KMS-11 (cell line): ENCODE measurements at regions not wholly inside any gene's neighbourhood (a gene's known extent, or its start where the extent isn't known, plus 50 kb on each side); places are given as distances from the start of the nearest gene placed in this dataset.

Source experiments
- H2AFZ ChIP-seq: fragments of 200-600 bp; sonication (generic); 2 replicates; pipeline ENCODE4 v1.6.1; 2016; ENCODE audit warnings: antibody characterized with exemption, mixed run types, low read depth
- H3K27ac ChIP-seq: fragments of 200-600 bp; sonication (generic); 2 replicates; pipeline ENCODE4 v1.6.1; 2016; ENCODE audit warnings: mild to moderate bottlenecking, mixed run types
- H3K27me3 ChIP-seq: fragments of 200-600 bp; sonication (generic); 2 replicates; pipeline ENCODE4 v1.6.1; 2017; ENCODE audit warnings: mild to moderate bottlenecking, low read depth, mixed run types, moderate library complexity; ENCODE audit not compliant: insufficient read depth
- H3K36me3 ChIP-seq: fragments of 200-600 bp; sonication (generic); 2 replicates; pipeline ENCODE4 v1.6.1; 2017; ENCODE audit warnings: mild to moderate bottlenecking, mixed run types; ENCODE audit not compliant: insufficient read depth
- H3K4me1 ChIP-seq: fragments of 200-600 bp; sonication (generic); 2 replicates; pipeline ENCODE4 v1.6.1; 2016; ENCODE audit warnings: mild to moderate bottlenecking, low read depth, mixed run types; ENCODE audit not compliant: poor library complexity, severe bottlenecking
- H3K4me2 ChIP-seq: fragments of 200-600 bp; sonication (generic); 2 replicates; pipeline ENCODE4 v1.7.0; 2016; ENCODE audit warnings: mild to moderate bottlenecking, mixed run types
- H3K4me3 ChIP-seq: fragments of 200-600 bp; sonication (generic); IDR thresholded peaks from 2 replicates; pipeline ENCODE4 v1.6.1; 2017; ENCODE audit warnings: low read depth, low read length, mixed read lengths; ENCODE audit not compliant: insufficient read depth
- H3K79me2 ChIP-seq: fragments of 200-600 bp; sonication (generic); 2 replicates; pipeline ENCODE4 v1.6.1; 2016; ENCODE audit warnings: low read depth, mixed run types; ENCODE audit not compliant: insufficient read depth
- H3K9ac ChIP-seq: fragments of 200-600 bp; sonication (generic); 2 replicates; pipeline ENCODE4 v1.6.1; 2016; ENCODE audit warnings: mild to moderate bottlenecking, mixed run types
- H4K20me1 ChIP-seq: fragments of 200-600 bp; sonication (generic); 2 replicates; pipeline ENCODE4 v1.6.1; 2016; ENCODE audit warnings: mild to moderate bottlenecking, mixed run types; ENCODE audit not compliant: insufficient read depth
- TF ChIP-seq, protein P1 (sequence below): fragments of 200-600 bp; sonication (generic); conservative IDR thresholded peaks from 2 replicates; pipeline ENCODE4 v1.6.1; 2017; ENCODE audit warnings: low read depth, mild to moderate bottlenecking, antibody characterized with exemption, low read length, moderate library complexity, mixed read lengths

DNA sequence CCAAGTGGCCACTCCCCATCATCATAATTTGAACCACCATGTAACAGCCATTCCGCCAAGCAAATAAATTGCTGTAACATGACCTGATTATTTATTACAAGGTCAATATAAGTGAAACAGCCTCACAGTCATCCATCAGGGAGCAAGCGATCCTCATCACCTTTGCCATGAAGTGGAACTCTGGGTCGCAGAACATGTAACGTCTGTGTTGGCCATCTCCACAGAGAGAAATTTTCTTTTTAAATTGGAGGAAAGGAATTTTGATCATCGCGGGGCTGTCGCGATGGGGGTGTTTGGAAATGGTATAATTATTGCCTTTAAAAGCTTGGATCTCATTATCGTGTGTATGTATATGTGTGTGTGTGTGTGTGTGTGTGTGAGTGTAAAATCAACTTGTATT is 90.2 kb downstream of the SHOX start:
- Histone ChIP-seq H3K79me2 (no peaks in the 10 kb centered on the region), H3K4me1 (no peaks in the 10 kb centered on the region), H3K9ac (no peak overlapping the region), H3K4me3 (no peak overlapping the region), H3K27ac (no peak overlapping the region), H3K36me3 (no peaks in the 10 kb centered on the region), H4K20me1 (no peaks in the 10 kb centered on the region), H2AFZ (no peak overlapping the region), H3K4me2 (no peak overlapping the region), H3K27me3 (no peaks in the 10 kb centered on the region)
- TF ChIP-seq, protein P1, sequence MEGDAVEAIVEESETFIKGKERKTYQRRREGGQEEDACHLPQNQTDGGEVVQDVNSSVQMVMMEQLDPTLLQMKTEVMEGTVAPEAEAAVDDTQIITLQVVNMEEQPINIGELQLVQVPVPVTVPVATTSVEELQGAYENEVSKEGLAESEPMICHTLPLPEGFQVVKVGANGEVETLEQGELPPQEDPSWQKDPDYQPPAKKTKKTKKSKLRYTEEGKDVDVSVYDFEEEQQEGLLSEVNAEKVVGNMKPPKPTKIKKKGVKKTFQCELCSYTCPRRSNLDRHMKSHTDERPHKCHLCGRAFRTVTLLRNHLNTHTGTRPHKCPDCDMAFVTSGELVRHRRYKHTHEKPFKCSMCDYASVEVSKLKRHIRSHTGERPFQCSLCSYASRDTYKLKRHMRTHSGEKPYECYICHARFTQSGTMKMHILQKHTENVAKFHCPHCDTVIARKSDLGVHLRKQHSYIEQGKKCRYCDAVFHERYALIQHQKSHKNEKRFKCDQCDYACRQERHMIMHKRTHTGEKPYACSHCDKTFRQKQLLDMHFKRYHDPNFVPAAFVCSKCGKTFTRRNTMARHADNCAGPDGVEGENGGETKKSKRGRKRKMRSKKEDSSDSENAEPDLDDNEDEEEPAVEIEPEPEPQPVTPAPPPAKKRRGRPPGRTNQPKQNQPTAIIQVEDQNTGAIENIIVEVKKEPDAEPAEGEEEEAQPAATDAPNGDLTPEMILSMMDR = no peak

DNA sequence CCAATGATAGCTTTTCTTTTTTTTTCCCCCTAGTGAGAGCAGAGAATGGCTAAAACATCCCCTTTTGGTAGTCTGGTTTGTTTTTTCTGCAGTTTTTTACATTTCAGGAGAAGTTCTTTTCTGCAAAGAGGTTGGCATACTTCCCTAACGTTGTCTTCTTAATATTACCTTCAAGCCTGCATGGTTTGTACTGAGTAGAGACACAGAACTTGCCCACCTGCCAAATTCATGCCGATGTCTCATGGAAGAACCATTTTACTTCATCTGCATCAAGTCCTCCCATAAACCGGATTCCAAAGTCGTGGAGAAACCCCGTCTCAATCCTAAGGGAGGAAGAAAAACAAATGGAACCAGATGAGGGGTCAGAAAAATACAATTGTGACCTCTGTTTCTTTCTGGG is 89.7 kb downstream of the SHOX start:
- H3K4me1 ChIP-seq = no peaks in the 10 kb centered on the region
- no peaks in the 10 kb centered on the region for H3K36me3 ChIP-seq
- H4K20me1 ChIP-seq = no peaks in the 10 kb centered on the region
- no peaks in the 10 kb centered on the region for H3K79me2 ChIP-seq
- no peak overlapping the region for H2AFZ ChIP-seq
- TF ChIP-seq, protein P1 = no peak
- no peak overlapping the region for H3K27ac ChIP-seq
- H3K4me3 ChIP-seq = no peak overlapping the region
- no peak overlapping the region for H3K4me2 ChIP-seq
- H3K9ac ChIP-seq = no peak overlapping the region
- no peaks in the 10 kb centered on the region for H3K27me3 ChIP-seq

DNA sequence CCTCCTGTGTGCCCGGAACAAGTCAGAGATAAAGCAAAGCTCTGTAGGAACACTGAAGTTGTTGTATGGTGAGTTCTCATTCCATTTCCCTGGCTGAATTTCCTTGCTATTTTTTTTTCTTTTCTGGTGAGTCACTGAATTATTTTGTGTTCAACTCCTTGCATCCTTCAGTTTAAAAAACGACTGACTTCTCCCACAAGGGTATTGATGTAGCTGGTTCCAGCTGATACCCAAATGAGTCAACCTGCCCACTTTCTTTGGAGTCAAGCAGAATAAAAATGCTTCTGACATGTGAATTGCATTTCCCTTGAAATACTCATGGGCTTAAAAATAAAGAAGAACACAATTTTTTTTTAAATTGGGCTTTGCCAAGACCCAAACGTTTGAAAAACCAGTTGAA is 85.5 kb downstream of the SHOX start:
- Histone ChIP-seq H3K9ac (no peak overlapping the region), H4K20me1 (no peaks in the 10 kb centered on the region), H3K4me2 (no peak overlapping the region), H3K27me3 (no peaks in the 10 kb centered on the region), H3K4me1 (no peaks in the 10 kb centered on the region), H3K79me2 (no peaks in the 10 kb centered on the region), H2AFZ (no peak overlapping the region), H3K4me3 (no peak overlapping the region), H3K27ac (no peak overlapping the region), H3K36me3 (no peaks in the 10 kb centered on the region)
- TF ChIP-seq, protein P1 = no peak

DNA sequence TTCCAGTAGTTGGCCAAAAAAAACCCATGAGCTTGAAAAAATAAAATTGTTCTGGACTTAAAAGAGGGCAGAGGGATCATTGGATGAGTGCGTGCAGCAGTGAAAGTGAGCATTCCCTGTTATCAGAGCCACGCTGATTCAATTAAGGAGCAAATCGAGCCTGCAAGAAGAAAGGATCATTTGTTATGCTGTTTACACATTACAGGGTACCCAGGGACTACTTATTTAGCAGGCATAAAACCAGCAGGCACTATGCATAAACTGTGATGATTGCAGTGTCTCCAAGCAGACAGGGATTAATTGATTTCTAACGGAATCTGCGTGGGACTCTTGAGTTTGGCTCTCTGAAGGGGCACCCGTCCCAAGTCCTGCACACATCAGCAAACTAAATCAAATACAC is 83.5 kb downstream of the SHOX start:
- H3K9ac ChIP-seq = no peak overlapping the region
- H3K27ac ChIP-seq = no peak overlapping the region
- no peaks in the 10 kb centered on the region for H3K4me1 ChIP-seq
- no peak overlapping the region for H3K4me3 ChIP-seq
- H3K27me3 ChIP-seq = no peaks in the 10 kb centered on the region
- no peaks in the 10 kb centered on the region for H3K79me2 ChIP-seq
- no peaks in the 10 kb centered on the region for H4K20me1 ChIP-seq
- no peak overlapping the region for H2AFZ ChIP-seq
- no peaks in the 10 kb centered on the region for H3K36me3 ChIP-seq
- no peak overlapping the region for H3K4me2 ChIP-seq
- TF ChIP-seq, protein P1 = no peak
